ENCODE measurements at regions not wholly inside any gene's neighbourhood (a gene's known extent, or its start where the extent isn't known, plus 50 kb on each side); places are given as distances from the start of the nearest gene placed in this dataset.
"Not testable (repeated sequence)": the region's sequence is repeated elsewhere in the genome, so short reads cannot be mapped to it uniquely, and the experiment has no call there.

- DNase-seq (ENCODE audit: low spot score) = peak; percentile 30
These were observed 124.6 kb upstream of the KCNAB1 start for GRCh38 chr3:155995525-155996370.

- DNase-seq (ENCODE audit: low spot score) = no peak
These were observed 123.5 kb upstream of the KCNAB1 start for GRCh38 chr3:155996882-155997281.

GRCh38 chr3:155998173-155998572 is 122.2 kb upstream of the KCNAB1 start:
- DNase-seq (ENCODE audit: low spot score) = not testable (repeated sequence)

GRCh38 chr3:156005736-156006135 is 114.6 kb upstream of the KCNAB1 start:
- DNase-seq (ENCODE audit: low spot score) = no peak

GRCh38 chr3:156010829-156011228 is 109.5 kb upstream of the KCNAB1 start:
- DNase-seq (ENCODE audit: low spot score) = no peak

GRCh38 chr3:156014489-156014888 is 105.9 kb upstream of the KCNAB1 start:
- DNase-seq (ENCODE audit: low spot score) = no peak

- DNase-seq (ENCODE audit: low spot score) = no peak
These were observed 103.5 kb upstream of the KCNAB1 start for GRCh38 chr3:156016902-156017301.

GRCh38 chr3:156017352-156018030 is 102.9 kb upstream of the KCNAB1 start:
- no peak for DNase-seq (ENCODE audit: low spot score)

GRCh38 chr3:156024904-156025533 is 95.4 kb upstream of the KCNAB1 start:
- DNase-seq (ENCODE audit: low spot score) = no peak

GRCh38 chr3:156029208-156029607 is 91.2 kb upstream of the KCNAB1 start:
- no peak for DNase-seq (ENCODE audit: low spot score)

- DNase-seq (ENCODE audit: low spot score) = no peak
These were observed 89.7 kb upstream of the KCNAB1 start for GRCh38 chr3:156030723-156031122.

- no peak for DNase-seq (ENCODE audit: low spot score)
These were observed 87.0 kb upstream of the KCNAB1 start for GRCh38 chr3:156033428-156033827.

- no peak for DNase-seq (ENCODE audit: low spot score)
These were observed 85.2 kb upstream of the KCNAB1 start for GRCh38 chr3:156035158-156035557.

GRCh38 chr3:156036258-156037053 is 83.9 kb upstream of the KCNAB1 start:
- DNase-seq (ENCODE audit: low spot score) = no peak

GRCh38 chr3:156037356-156037755 is 83.0 kb upstream of the KCNAB1 start:
- no peak for DNase-seq (ENCODE audit: low spot score)

GRCh38 chr3:156038869-156039268 is 81.5 kb upstream of the KCNAB1 start:
- no peak for DNase-seq (ENCODE audit: low spot score)

GRCh38 chr3:156040041-156040440 is 80.3 kb upstream of the KCNAB1 start:
- no peak for DNase-seq (ENCODE audit: low spot score)

- not testable (repeated sequence) for DNase-seq (ENCODE audit: low spot score)
These were observed 79.0 kb upstream of the KCNAB1 start for GRCh38 chr3:156041216-156041841.

GRCh38 chr3:156041856-156042255 is 78.5 kb upstream of the KCNAB1 start:
- DNase-seq (ENCODE audit: low spot score) = not testable (repeated sequence)

GRCh38 chr3:156043832-156044633 is 76.3 kb upstream of the KCNAB1 start:
- DNase-seq (ENCODE audit: low spot score) = peak; percentile 26

- no peak for DNase-seq (ENCODE audit: low spot score)
These were observed 75.8 kb upstream of the KCNAB1 start for GRCh38 chr3:156044634-156044975.
